Right renal cortex interstitium (tissue), 3 donors: ENCODE measurements at regions not wholly inside any gene's neighbourhood (a gene's known extent, or its start where the extent isn't known, plus 50 kb on each side); places are given as distances from the start of the nearest gene placed in this dataset.
A peak's percentile ranks its signal among the peaks of the same experiment; 100 is the strongest.
"Not testable (repeated sequence)": the region's sequence is repeated elsewhere in the genome, so short reads cannot be mapped to it uniquely, and the experiment has no call there.

ENCODE experiments used
- DNase-seq, 3 donors: peaks; one replicate each; pipeline ENCODE4 v3.0.0-alpha.2; 2013; ENCODE audit warnings: low read depth in 3 of 3, low spot score in 2 of 3

- no peak for DNase-seq
These were observed 190.1 kb upstream of the ITGA1 start for GRCh38 chr5:52597625-52598024.

DNA sequence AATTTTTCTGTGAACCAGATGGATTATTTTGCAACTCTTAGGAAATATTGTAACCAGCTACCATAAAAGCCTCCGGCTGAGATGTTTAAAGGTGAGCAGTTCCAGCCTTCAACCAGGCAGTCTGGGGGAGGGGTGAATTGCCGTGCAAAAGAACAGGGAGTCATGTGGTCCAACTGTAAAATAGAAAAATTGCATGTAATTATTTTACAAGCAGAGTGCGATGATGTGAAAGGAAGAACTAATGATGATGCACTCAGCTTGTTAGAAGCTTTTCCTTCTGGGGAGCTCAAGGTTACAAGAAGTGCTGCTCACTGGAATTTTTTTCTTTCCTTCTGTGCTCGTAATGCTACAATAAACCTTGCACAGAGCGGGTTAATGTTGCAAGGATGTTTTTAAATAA, 188.7 kb upstream of the ITGA1 start:
- no peak for DNase-seq

- DNase-seq, result no peak
These were observed 183.8 kb upstream of the ITGA1 start for GRCh38 chr5:52603778-52604554.

DNA sequence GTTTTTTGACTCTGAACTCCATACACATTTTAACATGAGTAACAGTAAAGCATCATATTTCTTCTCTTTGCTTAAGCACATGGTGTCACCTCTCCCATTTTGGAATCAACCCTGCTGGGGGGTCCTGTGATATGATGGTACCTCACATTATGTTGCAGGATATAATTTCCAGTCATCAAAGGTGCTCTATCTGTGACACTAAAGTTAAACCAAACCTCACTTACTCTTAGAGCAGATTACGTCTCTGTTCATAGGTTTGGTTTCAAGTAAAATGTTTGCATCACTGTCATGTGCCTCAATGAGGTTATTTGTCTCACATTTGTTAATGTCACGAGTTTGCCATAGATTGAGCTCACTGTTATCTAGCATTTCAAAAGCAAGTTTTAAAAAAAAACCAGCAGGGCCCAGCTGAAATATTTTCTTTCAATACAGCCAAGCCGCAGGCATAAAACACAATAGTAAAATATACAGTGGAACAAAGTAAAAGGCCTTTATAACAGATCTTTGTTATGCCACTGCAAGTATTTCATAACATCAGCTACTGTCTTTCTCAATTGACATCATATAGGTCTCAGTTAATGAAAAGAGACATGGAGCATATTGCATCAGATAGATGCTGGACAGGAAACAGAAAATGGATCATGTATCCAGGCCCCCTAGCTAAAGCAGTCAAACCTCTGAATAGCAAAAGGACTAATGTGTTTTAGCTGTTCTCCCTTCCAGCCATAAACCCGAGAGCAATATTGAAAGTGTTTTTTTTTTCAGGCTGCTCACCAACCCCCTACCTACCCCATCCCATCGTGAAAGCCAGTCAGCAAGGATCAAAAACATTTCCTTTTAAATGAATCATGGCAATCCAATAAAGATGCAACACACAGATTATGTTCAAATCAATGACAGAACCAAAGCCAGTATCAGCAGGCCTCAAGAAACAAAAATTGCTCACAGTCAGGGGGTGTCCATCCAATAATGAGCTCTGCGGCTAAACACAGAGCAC, 182.1 kb upstream of the ITGA1 start:
- DNase-seq, result no peak

DNA sequence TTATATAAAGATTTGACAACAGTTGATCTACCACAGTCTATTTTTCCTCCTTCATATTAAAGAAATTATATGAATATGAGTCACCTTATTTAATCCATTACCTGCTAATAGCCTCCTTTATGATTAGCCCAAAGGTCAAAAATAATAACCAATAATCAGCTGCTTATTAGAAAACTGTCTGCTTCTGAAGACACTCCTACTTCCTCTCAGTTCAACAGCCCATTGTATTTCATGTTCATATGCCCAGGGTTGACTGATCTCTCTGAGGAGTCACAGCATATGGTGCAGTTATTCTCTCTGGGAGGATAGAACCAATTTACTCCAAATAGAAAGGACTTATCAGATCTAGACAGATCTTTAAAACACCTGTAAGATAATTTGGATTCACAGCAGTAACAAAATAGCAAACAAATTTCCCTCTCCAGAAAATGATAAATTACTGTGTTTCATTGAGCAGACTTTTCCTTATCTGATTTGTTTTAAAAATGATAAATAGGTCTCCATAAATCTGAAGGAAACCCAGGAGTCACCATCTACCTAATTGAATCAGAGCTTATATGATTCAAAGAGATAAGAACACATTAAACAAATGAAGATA, 180.4 kb upstream of the ITGA1 start:
- no peak for DNase-seq

DNA sequence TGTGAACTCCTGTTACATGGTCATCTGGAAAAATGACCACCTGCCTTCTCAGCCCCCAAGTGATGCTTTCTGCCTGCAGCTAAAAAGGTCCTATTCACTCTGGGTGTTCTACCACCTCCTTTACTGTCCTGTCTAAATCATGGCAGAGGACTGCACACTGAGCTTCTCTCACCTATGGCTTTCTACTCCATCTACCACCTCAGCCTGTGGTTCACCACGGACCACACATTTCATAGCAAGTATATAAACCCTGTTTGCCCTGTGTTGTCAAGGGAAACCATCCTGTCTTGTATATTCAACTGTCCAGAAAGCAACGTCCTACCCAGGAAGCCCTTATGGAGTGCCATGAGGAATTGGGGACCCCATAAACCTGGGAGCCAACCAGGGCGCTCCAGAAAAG, 167.4 kb upstream of the ITGA1 start:
- DNase-seq, result no peak

DNA sequence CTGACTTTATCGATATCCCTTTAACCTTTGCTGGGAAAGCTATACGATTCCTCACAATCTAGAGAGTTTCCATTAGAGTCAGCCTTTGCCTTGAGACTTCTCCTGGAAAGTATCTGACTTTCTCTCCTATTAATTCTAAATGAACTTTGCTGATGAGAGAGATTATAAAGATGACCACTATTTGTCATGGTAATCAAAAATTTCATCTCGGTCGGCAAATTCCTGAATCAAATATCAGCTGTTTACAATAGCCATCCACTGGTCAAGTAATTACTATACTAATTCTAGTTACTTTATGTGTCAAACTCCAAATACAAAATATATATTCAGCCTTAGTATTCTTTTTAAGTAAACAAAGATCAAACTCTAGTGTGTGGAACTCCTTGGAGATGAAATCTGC, 164.4 kb upstream of the ITGA1 start:
- no peak for DNase-seq

DNA sequence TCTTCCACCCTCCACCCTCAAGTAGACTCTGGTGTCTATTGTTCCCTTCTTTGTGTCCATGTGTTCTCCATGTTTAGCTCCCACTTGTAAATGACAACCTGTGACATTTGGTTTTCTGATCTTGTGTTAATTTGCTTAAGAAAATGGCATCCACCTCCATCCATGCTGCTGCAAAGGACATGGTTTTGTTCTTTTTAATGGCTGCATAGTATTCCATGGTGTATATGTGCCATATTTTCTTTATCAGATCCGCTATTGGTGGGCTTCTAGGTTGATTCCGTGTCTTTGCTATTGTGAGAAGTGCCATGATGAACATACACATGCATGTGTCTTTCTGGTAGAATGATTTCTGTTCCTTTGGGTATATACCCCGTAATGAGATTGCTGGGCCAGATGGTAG, 163.4 kb upstream of the ITGA1 start:
- DNase-seq, result no peak

DNA sequence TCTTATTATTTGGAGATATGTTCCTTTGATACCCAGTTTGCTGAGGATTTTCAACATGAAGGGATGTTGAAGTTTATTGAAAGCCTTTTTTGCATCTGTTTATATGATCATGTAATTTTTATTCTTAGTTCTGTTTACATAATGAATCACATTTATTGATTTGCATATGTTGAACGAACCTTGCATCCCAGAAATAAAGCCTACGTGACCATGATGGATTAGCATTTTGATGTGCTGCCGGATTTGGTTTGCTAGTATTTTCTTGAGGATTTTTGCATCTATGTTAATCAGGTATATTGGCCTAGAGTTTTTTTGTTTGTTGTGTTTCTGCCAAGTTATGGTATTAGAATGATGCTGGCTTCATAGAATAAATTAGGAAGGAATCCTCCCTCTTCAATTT, 161.4 kb upstream of the ITGA1 start:
- no peak for DNase-seq

DNA sequence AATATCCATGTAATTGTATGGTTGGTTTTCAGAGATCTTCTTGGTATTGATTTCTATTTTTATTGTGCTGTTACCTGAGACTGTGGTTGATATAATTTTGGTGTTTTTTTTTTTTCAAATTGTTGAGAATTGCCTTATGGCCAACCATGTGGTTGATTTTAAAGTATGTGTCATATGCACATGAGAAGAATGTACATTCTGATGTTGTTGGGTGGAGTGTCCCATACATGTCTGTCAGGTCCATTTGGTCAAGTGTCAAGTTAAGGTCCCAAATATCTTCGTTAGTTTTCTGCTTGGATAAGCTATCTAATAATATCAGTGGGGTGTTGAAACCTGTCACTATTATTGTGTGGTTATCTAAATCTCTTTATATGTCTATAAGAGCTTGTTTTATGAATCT, 160.0 kb upstream of the ITGA1 start:
- DNase-seq, result no peak

- no peak for DNase-seq
These were observed 155.4 kb upstream of the ITGA1 start for GRCh38 chr5:52632281-52632680.

GRCh38 chr5:52634171-52634570, 153.5 kb upstream of the ITGA1 start:
- DNase-seq, result not testable (repeated sequence)

GRCh38 chr5:52638732-52639131, 149.0 kb upstream of the ITGA1 start:
- DNase-seq, result no peak

DNA sequence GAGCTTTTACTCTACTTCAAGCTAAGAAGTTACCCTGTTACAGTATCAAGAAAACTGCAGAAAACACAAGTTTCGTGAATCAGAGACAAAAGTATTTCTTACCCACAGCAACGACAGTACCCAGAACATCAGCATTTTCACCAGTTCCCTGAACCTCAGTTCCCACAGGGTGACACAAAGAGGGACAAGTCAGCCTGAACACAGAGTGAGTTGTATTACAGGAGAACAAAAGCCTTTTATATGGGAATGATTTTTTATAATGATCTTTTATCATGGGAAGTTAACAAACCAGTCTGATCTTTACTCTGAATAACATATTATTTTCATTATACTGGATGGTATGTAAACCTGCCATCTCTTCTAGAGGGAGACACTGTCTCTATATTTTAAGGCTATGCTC, 139.0 kb upstream of the ITGA1 start:
- DNase-seq, result no peak

DNA sequence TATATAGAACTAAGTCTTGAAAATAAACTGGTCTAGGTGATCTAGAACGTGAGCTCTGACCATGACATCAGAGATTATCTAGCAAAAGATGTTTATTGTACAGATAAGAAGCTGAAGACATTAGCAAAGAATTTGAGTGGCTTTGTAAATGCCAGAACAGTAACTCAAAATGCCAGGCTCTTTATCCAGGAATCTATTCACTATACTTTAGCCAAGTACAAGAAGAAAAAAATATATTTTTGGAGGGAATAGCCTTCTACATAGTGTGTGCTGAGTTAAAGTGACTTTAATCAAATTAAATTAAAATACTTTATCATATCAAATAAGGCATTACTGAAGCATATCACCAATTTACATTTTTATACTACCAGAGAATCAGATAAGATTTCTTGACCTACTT, 132.6 kb upstream of the ITGA1 start:
- DNase-seq, result no peak

GRCh38 chr5:52656569-52657246, 131.0 kb upstream of the ITGA1 start:
- DNase-seq, result no peak

DNA sequence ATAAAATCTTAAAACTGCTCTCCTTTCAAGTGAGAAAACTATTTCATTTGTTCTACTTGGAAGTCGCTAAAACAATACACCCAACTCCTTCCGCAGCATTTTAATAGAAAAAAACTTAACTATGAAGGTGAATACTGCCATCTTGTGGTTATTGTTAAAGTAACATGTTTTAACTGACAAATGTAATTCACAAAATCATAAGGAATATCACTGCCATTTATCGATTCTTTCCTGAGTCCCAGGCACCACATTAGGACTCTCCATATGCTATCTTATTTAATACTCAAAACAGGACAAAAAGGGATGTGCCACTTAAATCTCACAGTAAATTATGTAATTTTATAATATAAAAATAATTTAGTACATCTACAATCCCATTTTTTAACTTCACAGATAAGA, 130.5 kb upstream of the ITGA1 start:
- peak in 1 of 3 donors; percentile 45 for DNase-seq

DNA sequence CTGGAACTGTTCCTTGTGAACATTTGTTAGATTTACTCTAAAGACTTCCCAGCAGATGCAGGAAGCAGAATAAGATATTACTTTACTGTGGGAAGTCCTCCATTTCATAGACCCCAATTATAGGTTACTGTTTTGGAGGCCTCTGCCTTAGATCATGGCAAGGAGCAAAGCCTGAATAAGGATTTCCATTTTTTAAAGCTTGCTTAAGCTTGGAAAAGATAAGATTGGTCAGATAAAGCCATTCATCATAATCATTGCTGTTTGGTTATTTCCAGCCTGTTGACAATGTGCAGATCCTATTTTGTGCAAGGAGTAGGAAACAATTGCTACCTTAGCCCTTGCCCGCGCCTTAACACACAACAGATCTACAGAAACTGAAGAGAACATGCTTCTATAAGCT, 129.5 kb upstream of the ITGA1 start:
- no peak for DNase-seq

DNA sequence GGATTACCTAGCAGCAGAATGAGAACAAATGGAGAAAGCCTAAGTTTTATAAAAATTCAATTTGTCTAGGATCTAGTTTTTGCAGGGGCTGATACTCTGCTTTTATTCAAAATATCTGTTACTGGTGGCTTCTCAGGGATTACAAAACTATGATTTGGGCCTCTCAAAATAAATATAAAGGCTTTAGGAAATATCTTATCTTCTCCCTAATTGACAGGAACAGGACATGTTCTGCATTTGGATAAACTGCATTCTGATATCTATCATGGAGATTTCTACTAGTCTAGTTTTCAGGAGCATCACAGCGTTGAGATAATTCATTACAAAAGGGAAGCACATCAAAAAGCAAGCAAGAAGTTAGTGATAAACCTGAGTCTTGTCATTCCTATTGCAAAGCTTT, 127.1 kb upstream of the ITGA1 start:
- no peak for DNase-seq

DNA sequence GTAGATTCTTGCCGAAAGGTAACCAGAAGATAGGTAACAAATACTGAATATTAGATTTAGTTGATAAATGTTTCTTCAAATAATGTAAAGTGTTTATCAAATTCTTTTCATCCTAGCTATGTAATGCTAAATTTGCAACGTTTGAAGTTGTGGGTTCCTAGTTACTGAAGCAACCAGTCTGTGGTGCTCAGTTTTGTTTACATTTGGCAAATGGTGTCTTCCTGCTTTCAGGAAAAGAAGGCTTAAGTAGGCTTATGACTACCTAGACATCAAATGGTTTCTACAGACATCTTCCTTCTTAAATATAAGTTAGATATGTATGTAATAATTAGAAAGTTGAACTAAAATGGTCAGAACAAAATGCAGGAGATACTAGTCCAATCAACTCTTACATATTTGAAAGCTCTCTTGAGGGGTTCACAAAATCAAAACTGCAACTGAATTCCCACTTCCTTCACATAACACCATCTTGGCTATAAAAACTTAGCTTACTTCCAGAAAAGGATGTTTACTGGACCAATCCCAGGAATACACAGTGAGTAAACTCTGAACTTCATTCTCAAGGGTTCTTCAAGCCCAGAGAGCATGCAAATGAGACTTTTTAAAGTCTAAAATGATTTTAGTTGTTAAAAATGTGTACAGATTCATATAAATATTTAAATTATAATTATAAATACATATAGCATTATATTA, 125.7 kb upstream of the ITGA1 start:
- DNase-seq, result no peak
